Neutrophil (primary cell): ENCODE measurements at regions not wholly inside any gene's neighbourhood (a gene's known extent, or its start where the extent isn't known, plus 50 kb on each side); places are given as distances from the start of the nearest gene placed in this dataset.

Source experiments
- H3K27ac ChIP-seq: fragments of 200-600 bp; sonication (generic); 2 replicates; pipeline ENCODE4 v1.5.1; 2016; ENCODE audit warnings: mild to moderate bottlenecking, moderate library complexity
- H3K27me3 ChIP-seq: fragments of 200-600 bp; sonication (generic); 2 replicates; pipeline ENCODE4 v1.6.0; 2016; ENCODE audit warnings: mild to moderate bottlenecking
- H3K36me3 ChIP-seq: fragments of 200-600 bp; sonication (generic); 2 replicates; pipeline ENCODE4 v1.5.1; 2017
- H3K4me1 ChIP-seq, 2 experiments: fragments of 200-600 bp in 1 of 2; sonication (generic) in 1 of 2; 1 replicate in 1 of 2; 2 replicates in 1 of 2; pipeline versions ENCODE4 v1.5.1 to v1.6.1; 2013 to 2016; ENCODE audit warnings: low read depth in 1 of 2, low read length in 1 of 2, mild to moderate bottlenecking in 1 of 2, moderate library complexity in 1 of 2; ENCODE audit not compliant: control insufficient read depth in 1 of 2, insufficient read depth in 1 of 2
- H3K4me3 ChIP-seq, 2 experiments: fragments of 200-600 bp in 1 of 2; sonication (generic) in 1 of 2; 1 replicate in 1 of 2; 2 replicates in 1 of 2; pipeline ENCODE4 v1.5.1; 2013 to 2016; ENCODE audit warnings: low read depth in 1 of 2, low read length in 1 of 2, mild to moderate bottlenecking in 1 of 2, moderate library complexity in 1 of 2
- H3K9me3 ChIP-seq: fragments of 200-600 bp; sonication (generic); 2 replicates; pipeline ENCODE4 v1.5.1; 2016
- TF ChIP-seq, protein P1 (sequence below): fragments of 200-600 bp; sonication (generic); IDR thresholded peaks from 2 replicates; pipeline ENCODE4 v1.5.1; 2016; ENCODE audit warnings: antibody characterized with exemption

DNA sequence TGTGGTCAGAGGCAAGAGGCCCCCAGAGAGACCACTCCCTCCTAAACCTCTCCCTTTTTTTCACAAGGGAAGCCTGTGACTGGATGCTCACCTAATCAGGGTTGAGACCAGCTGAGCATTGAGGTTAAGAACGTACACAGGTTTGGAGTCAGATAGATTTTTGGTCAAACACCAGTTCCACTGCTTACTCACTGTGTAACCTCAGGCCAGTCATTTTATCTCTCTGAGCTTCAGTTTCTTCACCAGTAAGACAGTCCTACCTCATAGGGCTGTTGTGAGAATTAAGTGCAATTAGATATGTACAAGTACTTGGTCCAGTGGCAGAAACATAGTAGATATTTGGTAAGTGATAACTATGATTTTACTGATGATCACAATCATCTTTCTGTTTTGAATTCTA lies 256.8 kb downstream of the CDK5RAP2 start:
- Histone ChIP-seq H3K4me3 (no peak overlapping the region), H3K9me3 (no peaks in the 10 kb centered on the region), H3K27ac (no peak overlapping the region), H3K27me3 (peaks cover 22% of the 10 kb centered on the region), H3K36me3 (no peaks in the 10 kb centered on the region), H3K4me1 (no peaks in the 10 kb centered on the region)
- TF ChIP-seq, protein P1, sequence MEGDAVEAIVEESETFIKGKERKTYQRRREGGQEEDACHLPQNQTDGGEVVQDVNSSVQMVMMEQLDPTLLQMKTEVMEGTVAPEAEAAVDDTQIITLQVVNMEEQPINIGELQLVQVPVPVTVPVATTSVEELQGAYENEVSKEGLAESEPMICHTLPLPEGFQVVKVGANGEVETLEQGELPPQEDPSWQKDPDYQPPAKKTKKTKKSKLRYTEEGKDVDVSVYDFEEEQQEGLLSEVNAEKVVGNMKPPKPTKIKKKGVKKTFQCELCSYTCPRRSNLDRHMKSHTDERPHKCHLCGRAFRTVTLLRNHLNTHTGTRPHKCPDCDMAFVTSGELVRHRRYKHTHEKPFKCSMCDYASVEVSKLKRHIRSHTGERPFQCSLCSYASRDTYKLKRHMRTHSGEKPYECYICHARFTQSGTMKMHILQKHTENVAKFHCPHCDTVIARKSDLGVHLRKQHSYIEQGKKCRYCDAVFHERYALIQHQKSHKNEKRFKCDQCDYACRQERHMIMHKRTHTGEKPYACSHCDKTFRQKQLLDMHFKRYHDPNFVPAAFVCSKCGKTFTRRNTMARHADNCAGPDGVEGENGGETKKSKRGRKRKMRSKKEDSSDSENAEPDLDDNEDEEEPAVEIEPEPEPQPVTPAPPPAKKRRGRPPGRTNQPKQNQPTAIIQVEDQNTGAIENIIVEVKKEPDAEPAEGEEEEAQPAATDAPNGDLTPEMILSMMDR, result no peak

DNA sequence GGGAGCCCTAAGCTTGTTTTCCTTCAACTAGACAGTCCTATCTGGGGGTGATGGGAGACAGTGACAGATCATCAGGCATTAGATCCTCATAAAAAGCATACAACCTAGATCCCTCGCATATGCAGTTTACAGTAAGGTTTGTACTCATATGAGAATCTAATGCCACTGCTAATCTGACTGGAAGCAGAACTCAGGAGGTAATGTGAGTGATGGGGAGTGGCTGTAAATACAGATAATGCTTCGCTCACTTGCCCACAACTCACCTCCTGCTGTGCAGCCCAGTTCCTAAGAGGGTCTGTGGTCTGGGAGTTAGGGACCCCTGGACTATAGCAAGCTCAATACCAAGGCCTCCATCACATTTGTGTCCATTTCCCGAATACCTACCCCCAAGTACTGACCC lies 260.5 kb downstream of the CDK5RAP2 start:
- no peak overlapping the region for H3K27ac ChIP-seq
- TF ChIP-seq, protein P1, result no peak
- H3K4me3 ChIP-seq, result no peak overlapping the region
- no peaks in the 10 kb centered on the region for H3K9me3 ChIP-seq
- H3K36me3 ChIP-seq, result no peaks in the 10 kb centered on the region
- H3K27me3 ChIP-seq, result peaks cover 10% of the 10 kb centered on the region
- H3K4me1 ChIP-seq, result no peaks in the 10 kb centered on the region

DNA sequence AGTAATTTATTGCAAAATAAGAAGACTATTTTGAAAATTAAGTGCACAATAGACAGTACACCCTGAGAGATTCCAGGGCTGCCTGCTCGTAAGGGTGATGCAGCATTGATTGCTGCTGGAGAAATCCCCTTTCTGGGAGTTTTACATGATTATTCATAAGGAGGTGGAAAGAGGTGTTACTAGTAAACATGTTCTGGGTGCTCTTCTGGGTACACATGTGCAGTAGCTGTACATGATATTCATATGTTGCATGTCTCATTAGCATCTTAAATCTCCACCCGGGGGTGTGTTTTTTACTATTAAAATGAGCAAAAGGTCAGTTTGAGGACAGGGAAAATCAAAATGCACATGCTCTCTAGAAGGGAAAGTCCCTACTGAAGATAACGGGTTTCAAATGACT lies 264.8 kb downstream of the CDK5RAP2 start:
- Histone ChIP-seq H3K4me1 (no peaks in the 10 kb centered on the region), H3K27me3 (no peaks in the 10 kb centered on the region), H3K4me3 (no peak overlapping the region), H3K27ac (no peak overlapping the region), H3K36me3 (no peaks in the 10 kb centered on the region), H3K9me3 (no peaks in the 10 kb centered on the region)
- TF ChIP-seq, protein P1, result no peak

DNA sequence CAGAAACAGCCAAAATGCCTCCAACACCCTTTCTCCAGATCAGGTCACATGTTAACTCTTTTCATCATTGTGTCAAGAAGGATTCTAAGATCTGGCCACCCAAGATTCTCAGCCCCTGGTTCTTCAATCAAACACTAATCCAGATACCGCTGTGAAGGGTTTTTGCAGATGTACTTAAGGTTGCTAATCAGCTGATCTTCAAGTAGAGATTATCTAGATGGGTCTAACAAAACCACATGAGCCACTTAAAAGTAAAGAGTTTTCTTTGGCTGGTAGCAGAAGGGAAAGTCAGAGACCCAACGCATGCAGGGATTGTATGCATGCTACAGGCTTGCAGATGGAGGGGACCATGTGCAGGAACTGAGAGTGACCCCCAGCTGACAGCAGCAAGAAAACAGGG lies 267.9 kb downstream of the CDK5RAP2 start:
- H3K4me1 ChIP-seq, result no peaks in the 10 kb centered on the region
- TF ChIP-seq, protein P1, result no peak
- H3K4me3 ChIP-seq, result no peak overlapping the region
- H3K27me3 ChIP-seq, result no peaks in the 10 kb centered on the region
- no peaks in the 10 kb centered on the region for H3K36me3 ChIP-seq
- no peak overlapping the region for H3K27ac ChIP-seq
- no peaks in the 10 kb centered on the region for H3K9me3 ChIP-seq

DNA sequence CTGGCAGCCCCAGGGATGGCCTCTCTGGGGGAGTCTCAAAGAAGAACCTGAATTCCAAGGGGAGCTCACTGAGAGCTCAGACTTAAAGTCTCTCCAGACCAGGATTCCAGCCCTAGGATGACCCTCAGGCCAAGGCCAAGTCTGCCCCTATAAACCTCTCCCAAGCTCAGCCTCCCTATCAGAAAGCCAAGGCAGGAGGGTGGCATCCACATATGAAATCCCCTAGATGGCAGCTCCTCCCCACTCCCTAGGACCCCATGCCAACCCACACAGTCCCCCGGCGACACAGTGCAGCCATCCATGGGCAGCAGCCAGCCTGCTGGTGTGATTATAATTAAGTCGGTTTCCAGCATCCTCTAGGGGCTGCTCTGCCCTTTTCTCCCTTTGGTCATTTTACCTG lies 269.9 kb downstream of the CDK5RAP2 start:
- Histone ChIP-seq H3K4me3 (no peak overlapping the region), H3K27me3 (no peaks in the 10 kb centered on the region), H3K4me1 (no peaks in the 10 kb centered on the region), H3K27ac (no peak overlapping the region), H3K9me3 (no peaks in the 10 kb centered on the region), H3K36me3 (no peaks in the 10 kb centered on the region)
- TF ChIP-seq, protein P1, result no peak

DNA sequence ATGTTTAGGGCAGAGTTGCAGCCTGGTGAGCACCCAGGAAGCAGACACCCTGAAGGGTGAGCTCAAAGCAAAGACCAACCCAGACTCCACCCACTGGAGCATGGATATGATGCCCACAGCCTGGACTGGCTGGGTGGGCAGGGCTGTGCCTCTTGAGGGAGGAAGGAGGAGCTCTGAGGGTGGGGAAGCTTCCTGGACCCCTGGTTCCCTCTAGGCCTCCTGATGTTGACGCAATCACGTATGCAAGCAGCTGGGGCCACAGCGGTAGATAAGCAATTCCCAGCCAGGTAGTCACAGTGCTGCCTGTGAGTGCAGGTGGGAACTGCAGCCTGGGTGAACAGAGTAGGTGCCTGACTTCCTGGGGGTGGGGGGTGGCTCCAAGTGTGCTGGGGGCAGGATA lies 271.5 kb downstream of the CDK5RAP2 start:
- Histone ChIP-seq H3K4me1 (no peaks in the 10 kb centered on the region), H3K36me3 (no peaks in the 10 kb centered on the region), H3K9me3 (no peaks in the 10 kb centered on the region), H3K27me3 (no peaks in the 10 kb centered on the region), H3K4me3 (no peak overlapping the region), H3K27ac (no peak overlapping the region)
- TF ChIP-seq, protein P1, result no peak
